GM12878 (cell line): ENCODE measurements at regions not wholly inside any gene's neighbourhood (a gene's known extent, or its start where the extent isn't known, plus 50 kb on each side); places are given as distances from the start of the nearest gene placed in this dataset.

Experiments
- ATAC-seq: fragments of 200-7000 bp; cut with Tn5 transposase; 3 replicates; pipeline ENCODE4 v1.9.1; 2020; ENCODE audit warnings: mild to moderate bottlenecking, moderate library complexity
- BruUV-seq: library from RNA; stranded (reverse); fragments of 400-500 nt; replicated peaks from 2 replicates; lab custom pipeline; 2021; lab: Mats Ljungman, UMichigan
- CTCF ChIA-PET: fragments of 300-600 bp; sonication (Branson Sonifier 250); formaldehyde crosslinking; extraction: SDS; loops from one replicate; lab custom pipeline; 2021; ENCODE audit warnings: inconsistent platforms; lab: Yijun Ruan, JAX
- POLR2A ChIA-PET: fragments of 350-600 bp; formaldehyde crosslinking; extraction: SDS; loops from one replicate; lab custom pipeline; 2021; ENCODE audit warnings: inconsistent platforms; lab: Charles Lee
- RAD21 ChIA-PET: fragments of 300-600 bp; sonication (Branson Sonifier 250); formaldehyde crosslinking; loops from one replicate; lab custom pipeline; 2023; ENCODE audit warnings: antibody characterized with exemption; ENCODE audit not compliant: unreplicated experiment; lab: Charles Lee
- SMC1A ChIA-PET: fragments of 300-600 bp; sonication (Branson Sonifier 250); formaldehyde crosslinking; loops from one replicate; lab custom pipeline; 2023; ENCODE audit not compliant: unreplicated experiment, uncharacterized antibody; lab: Charles Lee
- DNase-seq: peaks from one replicate; pipeline ENCODE4 v3.0.0-alpha.2; 2011; ENCODE audit warnings: low read depth, low spot score
- FAIRE-seq: peaks from 3 replicates; lab custom pipeline; 2011; peaks lifted over from hg19 to GRCh38; lab: Jason Lieb, UNC
- H2AFZ ChIP-seq: 2 replicates; pipeline ENCODE4 v1.6.0; 2011; ENCODE audit warnings: low read depth, low read length, control low read depth; ENCODE audit not compliant: control insufficient read depth
- H3K27ac ChIP-seq: 2 replicates; pipeline ENCODE4 v1.5.1; 2011; ENCODE audit warnings: control low read depth; ENCODE audit not compliant: control insufficient read depth, insufficient read depth
- H3K27me3 ChIP-seq, 2 experiments: replicated peaks in 1 of 2; 2 replicates each; pipeline versions ENCODE4 v1.6.0 to v1.6.1; 2011; ENCODE audit warnings: low read length in 1 of 2; ENCODE audit not compliant: control insufficient read depth in 2 of 2, insufficient read depth in 2 of 2
- H3K36me3 ChIP-seq, 2 experiments: 2 replicates each; pipeline ENCODE4 v1.5.1; 2011; ENCODE audit warnings: low read length in 1 of 2; ENCODE audit not compliant: control insufficient read depth in 2 of 2, insufficient read depth in 2 of 2
- H3K4me1 ChIP-seq: 2 replicates; pipeline ENCODE4 v1.6.1; 2011; ENCODE audit warnings: mild to moderate bottlenecking, low read length, moderate library complexity, mixed read lengths; ENCODE audit not compliant: control insufficient read depth, insufficient read depth
- H3K4me2 ChIP-seq: 2 replicates; pipeline ENCODE4 v1.6.0; 2011; ENCODE audit warnings: control low read depth; ENCODE audit not compliant: control insufficient read depth, insufficient read depth
- H3K4me3 ChIP-seq: fragments of 200-600 bp; sonication (generic); 2 replicates; pipeline ENCODE4 v1.5.1; 2016
- H3K79me2 ChIP-seq: 2 replicates; pipeline ENCODE4 v1.6.0; 2011; ENCODE audit warnings: low read length; ENCODE audit not compliant: control insufficient read depth, insufficient read depth
- H3K9ac ChIP-seq: 2 replicates; pipeline ENCODE4 v1.8.0; 2011; ENCODE audit warnings: low read length, control low read depth, mixed read lengths; ENCODE audit not compliant: control insufficient read depth, insufficient read depth
- H3K9me3 ChIP-seq: replicated peaks from 3 replicates; pipeline ENCODE4 v1.5.1; 2011; ENCODE audit warnings: mild to moderate bottlenecking, low read length; ENCODE audit not compliant: control insufficient read depth, insufficient read depth
- H4K20me1 ChIP-seq: 2 replicates; pipeline ENCODE4 v1.6.0; 2011; ENCODE audit not compliant: control insufficient read depth, insufficient read depth
- CHD1 ChIP-seq: IDR thresholded peaks from 2 replicates; pipeline ENCODE4 v1.6.1; 2012; ENCODE audit warnings: low read depth, low read length, improper control_type of control experiment
- CHD2 ChIP-seq: IDR thresholded peaks from 2 replicates; pipeline ENCODE4 v1.6.1; 2011; ENCODE audit warnings: low read depth, low read length, improper control_type of control experiment, borderline replicate concordance
- CREM ChIP-seq: IDR thresholded peaks from 2 replicates; pipeline ENCODE4 v1.6.1; 2014; ENCODE audit warnings: antibody characterized with exemption, low read depth
- EED ChIP-seq: sonication (generic); IDR thresholded peaks from 2 replicates; pipeline ENCODE4 v1.6.1; 2016; ENCODE audit warnings: antibody characterized with exemption, low read depth
- EZH2 ChIP-seq: IDR thresholded peaks from 2 replicates; pipeline ENCODE4 v1.6.1; 2012; ENCODE audit warnings: low read depth, mild to moderate bottlenecking, control low read depth, inconsistent platforms, low read length, borderline replicate concordance; ENCODE audit not compliant: control insufficient read depth
- FOS ChIP-seq: IDR thresholded peaks from 3 replicates; pipeline ENCODE4 v1.6.1; 2011; ENCODE audit warnings: borderline replicate concordance; ENCODE audit not compliant: insufficient read length; ENCODE audit errors: extremely low read depth
- JUNB ChIP-seq: IDR thresholded peaks from 2 replicates; pipeline ENCODE4 v1.6.1; 2016; ENCODE audit warnings: antibody characterized with exemption, mild to moderate bottlenecking
- NRF1 ChIP-seq: conservative IDR thresholded peaks from 2 replicates; pipeline ENCODE4 v1.6.1; 2011; ENCODE audit warnings: mild to moderate bottlenecking, low read depth, low read length, improper control_type of control experiment
- RB1 ChIP-seq: fragments of 450-650 bp; formaldehyde crosslinking; IDR thresholded peaks from 2 replicates; pipeline ENCODE4 v1.6.1; 2017; ENCODE audit warnings: mild to moderate bottlenecking, borderline replicate concordance
- RFX5 ChIP-seq: IDR thresholded peaks from 2 replicates; pipeline ENCODE4 v1.6.1; 2011; ENCODE audit warnings: low read depth, low read length, improper control_type of control experiment
- SMARCA5 ChIP-seq: fragments of 450-650 bp; IDR thresholded peaks from 2 replicates; pipeline ENCODE4 v1.6.1; 2017; ENCODE audit warnings: mild to moderate bottlenecking
- WGBS: methylation state at CpG from one replicate; pipeline ENCODE4 v1.1.6; 2016; ENCODE audit warnings: low lambda C conversion rate; ENCODE audit not compliant: insufficient replicate concordance, insufficient coverage; ENCODE audit errors: missing lambda C conversion rate; 5-methylcytosine and 5-hydroxymethylcytosine counted together
- in situ Hi-C: fragments of 300-500 bp; cut with MboI; formaldehyde crosslinking; loops from 9 replicates; pipeline ENCODE4 v1.14.3; 2018; ENCODE audit warnings: mixed read lengths
- intact Hi-C: fragments of 100-400 bp; cut with micrococcal nuclease; formaldehyde crosslinking; loops from one replicate; pipeline ENCODE4 v1.14.2; 2022; ENCODE audit not compliant: unreplicated experiment
- TF ChIP-seq, protein P1 (sequence below): IDR thresholded peaks from 2 replicates; pipeline ENCODE4 v1.6.1; 2012; ENCODE audit warnings: low read depth, low read length, improper control_type of control experiment
- TF ChIP-seq, protein P2 (sequence below): IDR thresholded peaks from 2 replicates; pipeline ENCODE4 v1.6.1; 2011; ENCODE audit warnings: low read depth, mild to moderate bottlenecking, low read length, moderate library complexity, borderline replicate concordance; ENCODE audit errors: extremely low read depth
- TF ChIP-seq, protein P3 (sequence below): IDR thresholded peaks from 2 replicates; pipeline ENCODE4 v1.6.1; 2012; ENCODE audit warnings: low read length, inconsistent platforms
- TF ChIP-seq, protein P4 (sequence below): fragments of 450-650 bp; conservative IDR thresholded peaks from 2 replicates; pipeline ENCODE4 v1.6.1; 2017; ENCODE audit warnings: mild to moderate bottlenecking, moderate library complexity
- TF ChIP-seq, protein P5 (sequence below): fragments of 450-650 bp; formaldehyde crosslinking; IDR thresholded peaks from 2 replicates; pipeline ENCODE4 v1.4.0; 2022; ENCODE audit warnings: mild to moderate bottlenecking, moderate library complexity

DNA sequence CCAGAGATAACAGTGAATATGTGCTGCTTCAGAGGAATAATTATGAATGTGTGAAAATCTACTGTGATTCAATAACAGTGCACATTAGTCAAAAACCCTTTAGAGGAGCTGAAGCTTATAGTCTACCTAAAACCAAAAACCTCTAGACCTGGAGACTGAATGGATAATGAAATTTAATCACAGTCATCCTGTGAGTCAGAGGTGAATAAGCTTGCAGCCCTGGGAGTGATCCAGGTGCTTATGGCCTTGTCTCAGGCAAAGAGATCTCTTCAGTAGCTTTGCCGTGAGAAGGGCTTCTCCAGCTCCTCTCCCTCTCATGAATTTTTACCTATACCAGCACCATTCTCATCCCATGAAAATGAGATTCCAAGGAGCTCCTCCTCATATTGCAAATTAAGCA, 81.3 kb upstream of the RGS4 start:
- Histone ChIP-seq H3K27me3 (no peaks in the 10 kb centered on the region; a peak in 1 of 4 replicates), H3K4me3 (no peak overlapping the region), H3K36me3 (no peaks in the 10 kb centered on the region), H3K27ac (no peak overlapping the region), H3K9me3 (no peaks in the 10 kb centered on the region), H2AFZ (no peak overlapping the region), H3K4me2 (no peak overlapping the region), H3K9ac (no peak overlapping the region), H3K4me1 (no peaks in the 10 kb centered on the region), H4K20me1 (no peaks in the 10 kb centered on the region), H3K79me2 (no peaks in the 10 kb centered on the region)
- CTCF ChIA-PET: no interaction called here
- BruUV-seq: no TSS peak
- ATAC-seq: no peak
- DNase-seq: no peak
- no peak for FAIRE-seq
- POLR2A ChIA-PET: no interaction called here
- in situ Hi-C loops: loop anchor here (25.0 kb wide), 1 partner anchor 101 kb away; no protein-coding TSS in a partner anchor
- 0% methylated on average over 1 of the region's 1 CpG for WGBS
- SMC1A ChIA-PET: interaction anchor here (0.6 to 1.0 kb wide), 3 partner anchors 20 to 403 kb away, joined by 3 read pairs; no protein-coding TSS in a partner anchor
- intact Hi-C loops: no loop called here
- RAD21 ChIA-PET: no interaction called here
- TF ChIP-seq NRF1 (no peak), RFX5 (no peak), FOS (no peak), CREM (no peak), EED (no peak), RB1 (no peak), JUNB (no peak), EZH2 (no peak), CHD2 (no peak), SMARCA5 (no peak), CHD1 (no peak)
- TF ChIP-seq, protein P1, sequence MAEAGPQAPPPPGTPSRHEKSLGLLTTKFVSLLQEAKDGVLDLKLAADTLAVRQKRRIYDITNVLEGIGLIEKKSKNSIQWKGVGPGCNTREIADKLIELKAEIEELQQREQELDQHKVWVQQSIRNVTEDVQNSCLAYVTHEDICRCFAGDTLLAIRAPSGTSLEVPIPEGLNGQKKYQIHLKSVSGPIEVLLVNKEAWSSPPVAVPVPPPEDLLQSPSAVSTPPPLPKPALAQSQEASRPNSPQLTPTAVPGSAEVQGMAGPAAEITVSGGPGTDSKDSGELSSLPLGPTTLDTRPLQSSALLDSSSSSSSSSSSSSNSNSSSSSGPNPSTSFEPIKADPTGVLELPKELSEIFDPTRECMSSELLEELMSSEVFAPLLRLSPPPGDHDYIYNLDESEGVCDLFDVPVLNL: no peak
- TF ChIP-seq, protein P2, sequence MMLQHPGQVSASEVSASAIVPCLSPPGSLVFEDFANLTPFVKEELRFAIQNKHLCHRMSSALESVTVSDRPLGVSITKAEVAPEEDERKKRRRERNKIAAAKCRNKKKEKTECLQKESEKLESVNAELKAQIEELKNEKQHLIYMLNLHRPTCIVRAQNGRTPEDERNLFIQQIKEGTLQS: no peak
- TF ChIP-seq, protein P3, sequence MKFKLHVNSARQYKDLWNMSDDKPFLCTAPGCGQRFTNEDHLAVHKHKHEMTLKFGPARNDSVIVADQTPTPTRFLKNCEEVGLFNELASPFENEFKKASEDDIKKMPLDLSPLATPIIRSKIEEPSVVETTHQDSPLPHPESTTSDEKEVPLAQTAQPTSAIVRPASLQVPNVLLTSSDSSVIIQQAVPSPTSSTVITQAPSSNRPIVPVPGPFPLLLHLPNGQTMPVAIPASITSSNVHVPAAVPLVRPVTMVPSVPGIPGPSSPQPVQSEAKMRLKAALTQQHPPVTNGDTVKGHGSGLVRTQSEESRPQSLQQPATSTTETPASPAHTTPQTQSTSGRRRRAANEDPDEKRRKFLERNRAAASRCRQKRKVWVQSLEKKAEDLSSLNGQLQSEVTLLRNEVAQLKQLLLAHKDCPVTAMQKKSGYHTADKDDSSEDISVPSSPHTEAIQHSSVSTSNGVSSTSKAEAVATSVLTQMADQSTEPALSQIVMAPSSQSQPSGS: no peak
- TF ChIP-seq, protein P4, sequence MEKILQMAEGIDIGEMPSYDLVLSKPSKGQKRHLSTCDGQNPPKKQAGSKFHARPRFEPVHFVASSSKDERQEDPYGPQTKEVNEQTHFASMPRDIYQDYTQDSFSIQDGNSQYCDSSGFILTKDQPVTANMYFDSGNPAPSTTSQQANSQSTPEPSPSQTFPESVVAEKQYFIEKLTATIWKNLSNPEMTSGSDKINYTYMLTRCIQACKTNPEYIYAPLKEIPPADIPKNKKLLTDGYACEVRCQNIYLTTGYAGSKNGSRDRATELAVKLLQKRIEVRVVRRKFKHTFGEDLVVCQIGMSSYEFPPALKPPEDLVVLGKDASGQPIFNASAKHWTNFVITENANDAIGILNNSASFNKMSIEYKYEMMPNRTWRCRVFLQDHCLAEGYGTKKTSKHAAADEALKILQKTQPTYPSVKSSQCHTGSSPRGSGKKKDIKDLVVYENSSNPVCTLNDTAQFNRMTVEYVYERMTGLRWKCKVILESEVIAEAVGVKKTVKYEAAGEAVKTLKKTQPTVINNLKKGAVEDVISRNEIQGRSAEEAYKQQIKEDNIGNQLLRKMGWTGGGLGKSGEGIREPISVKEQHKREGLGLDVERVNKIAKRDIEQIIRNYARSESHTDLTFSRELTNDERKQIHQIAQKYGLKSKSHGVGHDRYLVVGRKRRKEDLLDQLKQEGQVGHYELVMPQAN: no peak
- TF ChIP-seq, protein P5, sequence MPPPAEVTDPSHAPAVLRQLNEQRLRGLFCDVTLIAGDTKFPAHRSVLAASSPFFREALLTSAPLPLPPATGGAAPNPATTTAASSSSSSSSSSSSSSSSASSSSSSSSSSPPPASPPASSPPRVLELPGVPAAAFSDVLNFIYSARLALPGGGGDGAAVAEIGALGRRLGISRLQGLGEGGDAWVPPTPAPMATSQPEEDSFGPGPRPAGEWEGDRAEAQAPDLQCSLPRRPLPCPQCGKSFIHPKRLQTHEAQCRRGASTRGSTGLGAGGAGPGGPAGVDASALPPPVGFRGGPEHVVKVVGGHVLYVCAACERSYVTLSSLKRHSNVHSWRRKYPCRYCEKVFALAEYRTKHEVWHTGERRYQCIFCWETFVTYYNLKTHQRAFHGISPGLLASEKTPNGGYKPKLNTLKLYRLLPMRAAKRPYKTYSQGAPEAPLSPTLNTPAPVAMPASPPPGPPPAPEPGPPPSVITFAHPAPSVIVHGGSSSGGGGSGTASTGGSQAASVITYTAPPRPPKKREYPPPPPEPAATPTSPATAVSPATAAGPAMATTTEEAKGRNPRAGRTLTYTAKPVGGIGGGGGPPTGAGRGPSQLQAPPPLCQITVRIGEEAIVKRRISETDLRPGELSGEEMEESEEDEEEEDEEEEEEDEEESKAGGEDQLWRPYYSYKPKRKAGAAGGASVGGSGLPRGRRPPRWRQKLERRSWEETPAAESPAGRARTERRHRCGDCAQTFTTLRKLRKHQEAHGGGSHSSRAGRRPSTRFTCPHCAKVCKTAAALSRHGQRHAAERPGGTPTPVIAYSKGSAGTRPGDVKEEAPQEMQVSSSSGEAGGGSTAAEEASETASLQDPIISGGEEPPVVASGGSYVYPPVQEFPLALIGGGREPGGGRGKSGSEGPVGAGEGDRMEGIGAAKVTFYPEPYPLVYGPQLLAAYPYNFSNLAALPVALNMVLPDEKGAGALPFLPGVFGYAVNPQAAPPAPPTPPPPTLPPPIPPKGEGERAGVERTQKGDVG (CRISPR knock-in tag): no peak
